Hepatocyte (in vitro differentiated cells): ENCODE measurements at regions not wholly inside any gene's neighbourhood (a gene's known extent, or its start where the extent isn't known, plus 50 kb on each side); places are given as distances from the start of the nearest gene placed in this dataset.

ENCODE experiments used
- DNase-seq: peaks from one replicate; pipeline ENCODE4 v3.0.0-alpha.2; 2016; ENCODE audit warnings: low spot score
- H2AFZ ChIP-seq: fragments of 200-600 bp; sonication (generic); 2 replicates; pipeline ENCODE4 v1.6.0; 2016; ENCODE audit warnings: antibody characterized with exemption, mild to moderate bottlenecking
- H3K27ac ChIP-seq: fragments of 200-600 bp; sonication (generic); 2 replicates; pipeline ENCODE4 v1.5.1; 2016; ENCODE audit warnings: mild to moderate bottlenecking
- H3K27me3 ChIP-seq: fragments of 200-600 bp; sonication (generic); 2 replicates; pipeline ENCODE4 v1.6.1; 2016
- H3K36me3 ChIP-seq: fragments of 200-600 bp; sonication (generic); replicated peaks from 2 replicates; pipeline ENCODE4 v1.5.1; 2016; ENCODE audit warnings: low read depth; ENCODE audit not compliant: insufficient read depth
- H3K4me1 ChIP-seq: fragments of 200-600 bp; sonication (generic); 2 replicates; pipeline ENCODE4 v1.5.1; 2016; ENCODE audit warnings: mild to moderate bottlenecking, moderate library complexity; ENCODE audit not compliant: insufficient read depth
- H3K4me2 ChIP-seq: fragments of 200-600 bp; sonication (generic); 2 replicates; pipeline ENCODE4 v1.6.0; 2016
- H3K4me3 ChIP-seq: fragments of 200-600 bp; sonication (generic); 2 replicates; pipeline ENCODE4 v1.5.1; 2016; ENCODE audit warnings: mild to moderate bottlenecking
- H3K79me2 ChIP-seq: fragments of 200-600 bp; sonication (generic); 2 replicates; pipeline ENCODE4 v1.6.0; 2017; ENCODE audit warnings: mild to moderate bottlenecking
- H3K9me2 ChIP-seq: fragments of 200-600 bp; sonication (generic); replicated peaks from 2 replicates; pipeline ENCODE4 v1.6.0; 2017; ENCODE audit warnings: mild to moderate bottlenecking; ENCODE audit not compliant: insufficient read depth
- H3K9me3 ChIP-seq: fragments of 200-600 bp; sonication (generic); 2 replicates; pipeline ENCODE4 v1.5.1; 2016; ENCODE audit warnings: low read depth, mild to moderate bottlenecking
- H4K20me1 ChIP-seq: fragments of 200-600 bp; sonication (generic); 2 replicates; pipeline ENCODE4 v1.6.0; 2016; ENCODE audit warnings: mild to moderate bottlenecking; ENCODE audit not compliant: insufficient read depth, poor library complexity, severe bottlenecking
- EZH2 ChIP-seq: fragments of 200-600 bp; sonication (generic); IDR thresholded peaks from 2 replicates; pipeline ENCODE4 v1.6.1; 2016; ENCODE audit warnings: antibody characterized with exemption, mild to moderate bottlenecking, borderline replicate concordance
- EZH2phosphoT487 ChIP-seq: fragments of 200-600 bp; sonication (generic); IDR thresholded peaks from one replicate; pipeline ENCODE4 v1.6.1; 2018; ENCODE audit warnings: antibody characterized with exemption, mild to moderate bottlenecking, low read depth, moderate library complexity; ENCODE audit not compliant: unreplicated experiment, severe bottlenecking
- WGBS: methylation state at CpG from one replicate; pipeline ENCODE4 v1.1.6; 2016; ENCODE audit warnings: low lambda C conversion rate; ENCODE audit errors: missing lambda C conversion rate; 5-methylcytosine and 5-hydroxymethylcytosine counted together
- TF ChIP-seq, protein P1 (sequence below): fragments of 200-600 bp; sonication (generic); IDR thresholded peaks from 2 replicates; pipeline ENCODE4 v1.5.1; 2016; ENCODE audit warnings: antibody characterized with exemption, mild to moderate bottlenecking; ENCODE audit not compliant: poor library complexity

DNA sequence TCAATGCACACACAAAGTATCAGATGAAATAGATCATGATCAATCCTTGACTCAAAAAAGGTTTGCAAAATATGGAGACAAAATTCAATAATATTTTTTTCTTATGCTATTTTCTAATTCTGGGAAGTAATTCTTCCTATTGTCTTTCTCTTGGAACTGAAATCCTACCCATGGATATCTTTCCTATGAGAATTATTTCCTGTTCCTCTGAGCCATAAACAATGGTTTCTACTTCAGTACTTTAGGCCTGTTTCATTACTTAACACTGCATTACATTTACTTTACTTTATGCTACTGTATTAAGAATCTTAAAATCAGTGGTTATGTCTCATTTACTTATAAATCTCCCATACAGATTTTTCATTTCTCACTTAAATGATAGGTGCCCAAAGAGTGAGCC lies 1025.4 kb upstream of the ACO1 start:
- DNase-seq, result no peak
- Histone ChIP-seq H3K4me1 (no peaks in the 10 kb centered on the region), H2AFZ (no peak overlapping the region), H4K20me1 (no peaks in the 10 kb centered on the region), H3K79me2 (no peaks in the 10 kb centered on the region), H3K27ac (no peak overlapping the region), H3K9me2 (no peaks in the 10 kb centered on the region), H3K9me3 (no peaks in the 10 kb centered on the region), H3K36me3 (no peaks in the 10 kb centered on the region), H3K27me3 (no peaks in the 10 kb centered on the region), H3K4me2 (no peak overlapping the region), H3K4me3 (no peak overlapping the region)
- TF ChIP-seq, protein P1, sequence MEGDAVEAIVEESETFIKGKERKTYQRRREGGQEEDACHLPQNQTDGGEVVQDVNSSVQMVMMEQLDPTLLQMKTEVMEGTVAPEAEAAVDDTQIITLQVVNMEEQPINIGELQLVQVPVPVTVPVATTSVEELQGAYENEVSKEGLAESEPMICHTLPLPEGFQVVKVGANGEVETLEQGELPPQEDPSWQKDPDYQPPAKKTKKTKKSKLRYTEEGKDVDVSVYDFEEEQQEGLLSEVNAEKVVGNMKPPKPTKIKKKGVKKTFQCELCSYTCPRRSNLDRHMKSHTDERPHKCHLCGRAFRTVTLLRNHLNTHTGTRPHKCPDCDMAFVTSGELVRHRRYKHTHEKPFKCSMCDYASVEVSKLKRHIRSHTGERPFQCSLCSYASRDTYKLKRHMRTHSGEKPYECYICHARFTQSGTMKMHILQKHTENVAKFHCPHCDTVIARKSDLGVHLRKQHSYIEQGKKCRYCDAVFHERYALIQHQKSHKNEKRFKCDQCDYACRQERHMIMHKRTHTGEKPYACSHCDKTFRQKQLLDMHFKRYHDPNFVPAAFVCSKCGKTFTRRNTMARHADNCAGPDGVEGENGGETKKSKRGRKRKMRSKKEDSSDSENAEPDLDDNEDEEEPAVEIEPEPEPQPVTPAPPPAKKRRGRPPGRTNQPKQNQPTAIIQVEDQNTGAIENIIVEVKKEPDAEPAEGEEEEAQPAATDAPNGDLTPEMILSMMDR, result no peak
- TF ChIP-seq EZH2phosphoT487, result no peak
- TF ChIP-seq EZH2, result no peak

DNA sequence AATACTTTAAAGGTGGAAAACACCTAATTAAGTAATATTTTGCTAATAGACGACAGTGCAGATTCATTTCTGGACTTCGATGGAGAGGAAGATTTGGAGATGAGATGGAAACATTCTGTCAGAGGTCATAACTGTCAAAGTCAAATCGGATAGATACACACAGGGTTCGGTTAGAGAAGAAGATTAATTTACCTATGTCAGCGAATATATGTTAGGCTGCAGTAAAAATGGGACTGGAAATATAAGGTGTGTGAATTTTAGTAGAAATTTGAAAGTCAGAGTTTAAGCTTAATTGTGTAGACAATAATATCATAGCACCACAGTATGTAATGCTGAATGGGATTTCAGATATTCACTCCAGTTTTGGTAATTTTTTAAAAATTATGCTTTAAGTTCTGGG lies 1020.3 kb upstream of the ACO1 start:
- no peaks in the 10 kb centered on the region for H3K9me2 ChIP-seq
- 79% methylated on average over 5 of the region's 5 CpGs for WGBS
- no peaks in the 10 kb centered on the region for H3K36me3 ChIP-seq
- no peak overlapping the region for H3K27ac ChIP-seq
- no peaks in the 10 kb centered on the region for H3K79me2 ChIP-seq
- H3K4me3 ChIP-seq, result no peak overlapping the region
- H3K27me3 ChIP-seq, result no peaks in the 10 kb centered on the region
- DNase-seq, result no peak
- no peak overlapping the region for H2AFZ ChIP-seq
- TF ChIP-seq, protein P1, result no peak
- TF ChIP-seq EZH2phosphoT487 (no peak), EZH2 (no peak)
- no peaks in the 10 kb centered on the region for H3K9me3 ChIP-seq
- no peaks in the 10 kb centered on the region for H3K4me1 ChIP-seq
- H3K4me2 ChIP-seq, result no peak overlapping the region
- no peaks in the 10 kb centered on the region for H4K20me1 ChIP-seq

DNA sequence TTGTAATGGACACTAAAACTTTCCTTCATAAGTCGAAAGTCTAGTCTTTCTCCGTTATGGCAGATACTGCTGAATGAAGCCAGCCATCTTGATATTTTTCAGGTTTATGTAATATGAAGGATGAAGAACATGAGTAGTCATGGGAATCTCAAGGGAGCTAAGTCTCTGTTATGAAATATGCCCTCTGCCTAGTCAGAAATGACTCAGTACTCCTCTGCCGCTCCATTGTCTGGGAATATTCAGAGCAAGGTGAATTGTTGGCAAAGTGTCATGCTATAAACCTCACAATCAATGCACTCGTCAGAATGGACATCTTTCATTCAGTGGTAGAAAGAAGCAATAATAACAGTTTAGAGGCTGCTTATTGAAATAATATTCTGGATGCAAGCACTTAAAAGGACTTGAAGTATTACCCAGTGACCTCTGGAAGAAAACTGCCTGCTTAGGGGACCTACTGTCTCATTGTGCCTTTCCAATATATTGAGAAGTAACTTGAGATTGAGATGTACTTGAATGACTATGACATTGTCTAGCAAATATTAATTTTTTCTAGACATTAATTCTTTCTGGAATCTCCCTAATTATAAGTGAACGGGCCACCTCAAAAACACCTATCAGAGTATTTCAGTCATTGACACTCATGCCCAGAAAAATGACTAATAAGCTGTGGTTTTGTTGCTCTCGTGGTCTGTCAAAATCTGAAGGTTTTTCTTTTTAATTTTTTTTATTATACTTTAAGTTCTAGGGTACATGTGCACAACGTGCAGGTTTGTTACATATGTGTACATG lies 1011.5 kb upstream of the ACO1 start:
- Histone ChIP-seq H3K4me1 (no peaks in the 10 kb centered on the region), H3K4me3 (no peak overlapping the region), H3K9me2 (no peaks in the 10 kb centered on the region), H3K27ac (no peak overlapping the region), H3K4me2 (no peak overlapping the region), H4K20me1 (no peaks in the 10 kb centered on the region), H3K9me3 (no peaks in the 10 kb centered on the region), H3K36me3 (no peaks in the 10 kb centered on the region), H2AFZ (no peak overlapping the region), H3K27me3 (no peaks in the 10 kb centered on the region), H3K79me2 (no peaks in the 10 kb centered on the region)
- DNase-seq, result no peak
- whole genome bisulfite sequencing, result 88% methylated on average over 7 of the region's 7 CpGs
- TF ChIP-seq EZH2, result no peak
- TF ChIP-seq, protein P1, result no peak
- no peak for TF ChIP-seq EZH2phosphoT487
